HEK293 (cell line): ENCODE measurements at regions not wholly inside any gene's neighbourhood (a gene's known extent, or its start where the extent isn't known, plus 50 kb on each side); places are given as distances from the start of the nearest gene placed in this dataset.

Source experiments
- CTCF ChIP-seq: fragments of 450-650 bp; formaldehyde crosslinking; IDR thresholded peaks from 2 replicates; pipeline ENCODE4 v1.5.1; 2016; ENCODE audit warnings: missing biosample characterization, missing genetic modification characterization
- SETDB1 ChIP-seq: IDR thresholded peaks from one replicate; pipeline ENCODE4 v1.6.1; 2017; ENCODE audit warnings: mild to moderate bottlenecking, low read length, moderate library complexity, mixed read lengths; ENCODE audit not compliant: insufficient read length
- ZBTB49 ChIP-seq: fragments of 450-650 bp; formaldehyde crosslinking; IDR thresholded peaks from 2 replicates; pipeline ENCODE4 v1.5.1; 2016; ENCODE audit warnings: missing biosample characterization, missing genetic modification characterization, low read depth
- ZNF324 ChIP-seq: fragments of 450-650 bp; formaldehyde crosslinking; IDR thresholded peaks from 2 replicates; pipeline ENCODE4 v1.5.1; 2016; ENCODE audit warnings: missing biosample characterization, missing genetic modification characterization
- ZNF510 ChIP-seq: fragments of 450-650 bp; formaldehyde crosslinking; IDR thresholded peaks from 2 replicates; pipeline ENCODE4 v1.5.1; 2018; ENCODE audit warnings: mild to moderate bottlenecking, missing genetic modification characterization, missing biosample characterization; ENCODE audit not compliant: insufficient replicate concordance
- ZSCAN18 ChIP-seq: fragments of 450-650 bp; formaldehyde crosslinking; IDR thresholded peaks from 2 replicates; pipeline ENCODE4 v1.5.1; 2016; ENCODE audit warnings: missing biosample characterization, missing genetic modification characterization

- TF ChIP-seq CTCF (tag by site-specific recombination): no peak
- no peak for TF ChIP-seq ZNF324 (tag by site-specific recombination)
- TF ChIP-seq ZNF510 (tag by site-specific recombination): no peak
- TF ChIP-seq ZBTB49: no peak
- no peak for TF ChIP-seq SETDB1
- no peak for TF ChIP-seq ZSCAN18 (tag by site-specific recombination)
Measured at GRCh38 chr9:38486837-38487236, 62.6 kb upstream of the IGFBPL1 start.
